ENCODE measurements at regions not wholly inside any gene's neighbourhood (a gene's known extent, or its start where the extent isn't known, plus 50 kb on each side); places are given as distances from the start of the nearest gene placed in this dataset.

DNA sequence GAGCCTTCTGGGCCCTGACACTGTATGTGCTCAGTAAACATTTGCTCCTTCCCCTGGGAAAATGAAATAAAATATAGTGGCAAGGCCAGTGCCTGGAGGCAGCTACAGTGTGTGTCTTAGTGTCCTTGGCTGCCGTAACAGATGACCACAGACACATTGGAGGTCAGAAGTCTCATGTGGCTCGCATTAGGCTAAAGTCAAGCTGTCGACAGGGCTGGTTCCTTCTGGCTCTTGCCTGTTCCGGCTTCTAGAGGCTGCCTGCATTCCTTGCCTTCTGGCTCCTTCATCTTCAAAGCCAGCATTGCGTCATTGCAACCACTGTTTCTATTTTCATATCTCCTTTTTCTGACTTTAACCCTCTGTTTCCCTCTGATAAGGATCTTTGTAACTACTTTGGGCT is 83.6 kb upstream of the STX18 start:
- no peaks in the 10 kb centered on the region for H3K9me3 ChIP-seq (ENCODE audit: severe bottlenecking)
- H3K27me3 ChIP-seq (ENCODE audit: insufficient read depth, poor library complexity, severe bottlenecking), result no peaks in the 10 kb centered on the region
- H3K27ac ChIP-seq (ENCODE audit: poor library complexity, severe bottlenecking), result no peak overlapping the region
- no peak for ATAC-seq (ENCODE audit: low read depth)
- H3K4me3 ChIP-seq (ENCODE audit: severe bottlenecking), result no peak overlapping the region
- TF ChIP-seq, protein P1, sequence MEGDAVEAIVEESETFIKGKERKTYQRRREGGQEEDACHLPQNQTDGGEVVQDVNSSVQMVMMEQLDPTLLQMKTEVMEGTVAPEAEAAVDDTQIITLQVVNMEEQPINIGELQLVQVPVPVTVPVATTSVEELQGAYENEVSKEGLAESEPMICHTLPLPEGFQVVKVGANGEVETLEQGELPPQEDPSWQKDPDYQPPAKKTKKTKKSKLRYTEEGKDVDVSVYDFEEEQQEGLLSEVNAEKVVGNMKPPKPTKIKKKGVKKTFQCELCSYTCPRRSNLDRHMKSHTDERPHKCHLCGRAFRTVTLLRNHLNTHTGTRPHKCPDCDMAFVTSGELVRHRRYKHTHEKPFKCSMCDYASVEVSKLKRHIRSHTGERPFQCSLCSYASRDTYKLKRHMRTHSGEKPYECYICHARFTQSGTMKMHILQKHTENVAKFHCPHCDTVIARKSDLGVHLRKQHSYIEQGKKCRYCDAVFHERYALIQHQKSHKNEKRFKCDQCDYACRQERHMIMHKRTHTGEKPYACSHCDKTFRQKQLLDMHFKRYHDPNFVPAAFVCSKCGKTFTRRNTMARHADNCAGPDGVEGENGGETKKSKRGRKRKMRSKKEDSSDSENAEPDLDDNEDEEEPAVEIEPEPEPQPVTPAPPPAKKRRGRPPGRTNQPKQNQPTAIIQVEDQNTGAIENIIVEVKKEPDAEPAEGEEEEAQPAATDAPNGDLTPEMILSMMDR (IDR thresholded peaks at IDR 0.05; ENCODE audit: poor library complexity, severe bottlenecking), result no peak
- no peak for DNase-seq (ENCODE audit: low spot score)
- H3K36me3 ChIP-seq (ENCODE audit: low read depth), result no peaks in the 10 kb centered on the region
- H3K4me1 ChIP-seq (ENCODE audit: insufficient read depth, poor library complexity, severe bottlenecking), result no peaks in the 10 kb centered on the region

DNA sequence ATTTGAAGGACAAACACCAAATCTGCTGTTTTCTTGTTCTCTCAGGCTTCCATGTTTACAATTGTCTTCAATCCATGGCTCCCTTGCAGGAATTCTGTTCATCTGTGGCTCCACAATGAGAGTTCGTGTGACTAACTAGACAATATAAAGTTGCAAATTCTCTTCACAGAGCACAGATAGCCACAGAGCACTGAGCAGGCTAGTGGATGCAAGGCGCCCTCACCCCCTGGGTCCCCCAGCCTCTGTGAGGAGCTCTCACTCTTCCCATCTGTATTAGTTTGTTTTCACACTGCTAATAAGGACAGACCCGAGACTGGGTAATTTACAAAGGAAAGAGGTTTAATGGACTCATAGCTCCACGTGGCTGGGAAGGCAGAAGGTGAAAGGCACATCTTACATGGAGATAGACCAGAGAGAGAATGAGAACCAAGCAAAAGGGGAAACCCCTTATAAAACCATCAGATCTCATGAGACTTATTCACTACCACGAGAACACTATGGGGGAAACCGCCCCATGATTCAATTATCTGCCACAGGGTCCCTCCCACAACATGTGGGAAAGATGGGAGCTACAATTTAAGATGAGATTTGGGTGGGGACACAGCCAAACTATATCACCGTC is 82.5 kb upstream of the STX18 start:
- Histone ChIP-seq H3K27ac (ENCODE audit: poor library complexity, severe bottlenecking) (no peak overlapping the region), H3K36me3 (ENCODE audit: low read depth) (no peaks in the 10 kb centered on the region), H3K27me3 (ENCODE audit: insufficient read depth, poor library complexity, severe bottlenecking) (no peaks in the 10 kb centered on the region), H3K4me1 (ENCODE audit: insufficient read depth, poor library complexity, severe bottlenecking) (no peaks in the 10 kb centered on the region), H3K9me3 (ENCODE audit: severe bottlenecking) (no peaks in the 10 kb centered on the region), H3K4me3 (ENCODE audit: severe bottlenecking) (no peak overlapping the region)
- ATAC-seq (ENCODE audit: low read depth), result no peak
- DNase-seq (ENCODE audit: low spot score), result no peak
- TF ChIP-seq, protein P1 (IDR thresholded peaks at IDR 0.05; ENCODE audit: poor library complexity, severe bottlenecking), result no peak

DNA sequence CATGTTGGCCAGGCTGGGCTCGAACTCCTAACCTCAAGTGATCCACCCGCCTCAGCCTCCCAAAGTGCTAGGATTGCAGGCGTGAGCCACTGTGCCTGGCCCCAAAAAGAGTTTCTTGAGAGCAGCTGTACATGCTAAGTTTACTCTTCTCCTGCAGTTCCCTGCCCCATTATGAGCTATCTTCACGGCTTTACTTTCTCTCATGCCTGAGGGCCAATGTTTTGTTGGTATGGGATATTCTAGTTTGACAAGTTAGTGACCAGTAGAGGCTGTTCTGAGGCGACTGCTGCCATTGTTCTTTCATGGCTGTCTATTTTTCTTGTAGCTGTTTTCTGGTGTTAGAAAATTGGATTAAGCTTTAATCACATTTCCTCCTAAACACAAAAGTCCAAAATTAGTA is 78.0 kb upstream of the STX18 start:
- H3K27ac ChIP-seq (ENCODE audit: poor library complexity, severe bottlenecking), result no peak overlapping the region
- H3K4me3 ChIP-seq (ENCODE audit: severe bottlenecking), result no peak overlapping the region
- DNase-seq (ENCODE audit: low spot score) (no peak), ATAC-seq (ENCODE audit: low read depth) (no peak)
- TF ChIP-seq, protein P1 (IDR thresholded peaks at IDR 0.05; ENCODE audit: poor library complexity, severe bottlenecking), result no peak
- no peaks in the 10 kb centered on the region for H3K27me3 ChIP-seq (ENCODE audit: insufficient read depth, poor library complexity, severe bottlenecking)
- H3K4me1 ChIP-seq (ENCODE audit: insufficient read depth, poor library complexity, severe bottlenecking), result no peaks in the 10 kb centered on the region
- no peaks in the 10 kb centered on the region for H3K9me3 ChIP-seq (ENCODE audit: severe bottlenecking)
- no peaks in the 10 kb centered on the region for H3K36me3 ChIP-seq (ENCODE audit: low read depth)

DNA sequence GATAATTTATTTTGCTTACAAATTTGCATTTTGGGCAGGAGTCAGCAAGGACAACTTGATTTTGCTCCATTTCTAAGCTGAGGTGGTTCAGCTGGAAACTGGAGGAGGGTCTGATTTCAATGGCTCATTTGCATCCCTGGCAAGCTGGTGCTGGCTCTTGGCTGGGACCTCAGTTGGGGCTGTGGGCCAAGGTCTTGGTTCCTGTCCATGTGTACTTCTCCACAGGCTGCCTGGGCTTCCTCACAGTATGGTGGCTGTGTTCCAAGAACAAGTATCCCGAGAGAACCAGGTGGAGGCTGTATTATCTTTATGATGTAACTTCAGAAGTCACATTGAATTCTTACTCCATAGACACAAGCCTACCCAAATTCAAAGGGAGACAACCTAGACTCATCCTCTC is 77.0 kb upstream of the STX18 start:
- Histone ChIP-seq H3K27ac (ENCODE audit: poor library complexity, severe bottlenecking) (no peak overlapping the region), H3K9me3 (ENCODE audit: severe bottlenecking) (no peaks in the 10 kb centered on the region), H3K4me3 (ENCODE audit: severe bottlenecking) (no peak overlapping the region), H3K36me3 (ENCODE audit: low read depth) (no peaks in the 10 kb centered on the region), H3K4me1 (ENCODE audit: insufficient read depth, poor library complexity, severe bottlenecking) (no peaks in the 10 kb centered on the region), H3K27me3 (ENCODE audit: insufficient read depth, poor library complexity, severe bottlenecking) (no peaks in the 10 kb centered on the region)
- DNase-seq (ENCODE audit: low spot score) (no peak), ATAC-seq (ENCODE audit: low read depth) (no peak)
- TF ChIP-seq, protein P1 (IDR thresholded peaks at IDR 0.05; ENCODE audit: poor library complexity, severe bottlenecking), result no peak

DNA sequence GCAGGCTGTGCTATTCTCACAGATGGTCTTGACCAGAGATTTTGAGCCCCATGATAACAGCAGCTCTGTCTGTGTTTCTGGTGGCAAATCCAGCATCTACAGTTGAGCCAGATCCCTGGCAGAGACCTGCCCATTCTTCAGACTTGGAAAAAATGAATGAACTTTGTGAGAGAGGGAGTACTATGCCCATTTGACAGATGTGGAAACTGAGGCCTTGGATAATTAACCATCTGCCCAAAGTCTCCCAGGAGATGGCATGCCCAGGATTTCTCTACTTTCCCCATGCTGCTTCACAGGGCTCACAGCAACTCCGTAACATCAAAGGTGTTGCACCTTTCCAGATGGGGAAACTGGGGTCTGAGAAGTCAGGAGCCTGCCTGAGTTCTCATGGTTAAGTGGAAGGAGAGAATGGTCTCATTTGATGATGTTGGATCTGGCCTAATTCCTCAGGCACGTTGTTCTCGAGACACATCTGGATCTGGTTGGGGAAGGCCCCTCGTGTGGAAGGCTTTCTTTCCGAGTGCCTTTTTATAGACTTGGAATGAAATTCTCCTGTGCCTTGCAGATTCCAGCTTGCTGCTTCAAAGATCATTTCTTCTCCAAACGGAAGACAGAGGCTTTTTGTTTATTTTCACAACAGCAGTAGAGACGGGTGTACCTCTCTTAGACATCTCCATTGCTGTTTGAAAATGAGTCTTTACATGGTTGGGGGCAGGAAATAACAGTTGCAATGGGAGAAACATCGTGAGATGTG is 73.3 kb upstream of the STX18 start:
- no peak overlapping the region for H3K4me3 ChIP-seq (ENCODE audit: severe bottlenecking)
- TF ChIP-seq, protein P1 (IDR thresholded peaks at IDR 0.05; ENCODE audit: poor library complexity, severe bottlenecking), result no peak
- ATAC-seq (ENCODE audit: low read depth) (no peak), DNase-seq (ENCODE audit: low spot score) (no peak)
- no peaks in the 10 kb centered on the region for H3K27me3 ChIP-seq (ENCODE audit: insufficient read depth, poor library complexity, severe bottlenecking)
- H3K4me1 ChIP-seq (ENCODE audit: insufficient read depth, poor library complexity, severe bottlenecking), result no peaks in the 10 kb centered on the region
- H3K9me3 ChIP-seq (ENCODE audit: severe bottlenecking), result no peaks in the 10 kb centered on the region
- H3K36me3 ChIP-seq (ENCODE audit: low read depth), result no peaks in the 10 kb centered on the region
- H3K27ac ChIP-seq (ENCODE audit: poor library complexity, severe bottlenecking), result no peak overlapping the region

Measured in RWPE2 (cell line).